ENCODE measurements at regions not wholly inside any gene's neighbourhood (a gene's known extent, or its start where the extent isn't known, plus 50 kb on each side); places are given as distances from the start of the nearest gene placed in this dataset.

DNA sequence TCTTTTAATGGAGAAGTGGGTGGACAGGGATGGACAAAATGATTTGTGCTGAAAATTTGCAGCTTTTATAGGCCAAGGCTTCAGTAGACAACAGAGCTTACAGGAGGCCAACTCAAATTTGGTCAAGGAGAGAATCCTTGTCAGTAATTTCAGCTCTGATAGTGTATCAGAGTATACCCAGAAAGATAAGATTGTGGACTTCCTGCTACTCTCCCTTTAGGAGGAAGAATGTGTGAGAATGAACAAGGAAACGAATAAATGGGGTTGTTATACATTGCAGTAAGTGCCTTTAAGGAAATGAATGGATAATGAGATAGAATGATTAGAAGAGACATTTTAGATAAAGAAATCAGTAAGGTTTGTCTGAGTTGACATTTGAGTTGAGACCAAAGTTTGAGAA is 519.9 kb downstream of the UTRN start:
- no peak overlapping the region for H2BK20ac ChIP-seq (ENCODE audit: low read depth, low read length, poor library complexity, severe bottlenecking)
- no peak overlapping the region for H2BK5ac ChIP-seq (ENCODE audit: insufficient read length, low read length)
- no peak overlapping the region for H2BK12ac ChIP-seq (ENCODE audit: insufficient read length, low read depth, low read length)
- H3K56ac ChIP-seq (ENCODE audit: insufficient read length, low read depth, low read length): no peak overlapping the region
- H3K23me2 ChIP-seq (ENCODE audit: insufficient read length, low read depth, low read length, poor library complexity, severe bottlenecking): no peaks in the 10 kb centered on the region
- WGBS (ENCODE audit: extremely low coverage, insufficient read length, low lambda C conversion rate): no CpG with 5 or more reads among the region's 1 CpG
- H3K14ac ChIP-seq (ENCODE audit: insufficient read depth, low read length): no peak overlapping the region
- no peak overlapping the region for H2AK5ac ChIP-seq (ENCODE audit: insufficient read length, low read length)
- no peaks in the 10 kb centered on the region for H3K27me3 ChIP-seq (ENCODE audit: insufficient read depth, low read length)
- H4K5ac ChIP-seq (ENCODE audit: insufficient read length, low read depth, low read length): no peak overlapping the region
- no peaks in the 10 kb centered on the region for H3K79me2 ChIP-seq (ENCODE audit: insufficient read depth, low read length)
- H3K27ac ChIP-seq (ENCODE audit: insufficient read length, low read depth, low read length): no peak overlapping the region
- Mint-ChIP-seq H3K9me3 (no peaks in the 10 kb centered on the region), H3K36me3 (ENCODE audit: insufficient read depth in 1 of 3, low read depth in 3 of 3) (peaks cover 0 to 10% (median 0%) of the 10 kb centered on the region in 3 experiments; a peak in 2 of 7 replicates), H3K4me3 (no peak overlapping the region), H3K4me1 (peaks cover 3 to 4% of the 10 kb centered on the region in 2 experiments; a peak in 1 of 4 replicates), H3K27ac (peak overlapping the region in 2 of 3 experiments; percentile 26 to 36; a peak in 5 of 7 replicates), H3K27me3 (ENCODE audit: low read depth) (no peaks in the 10 kb centered on the region)
- no peak overlapping the region for H4K91ac ChIP-seq (ENCODE audit: insufficient read length, low read depth, low read length)
- H2BK15ac ChIP-seq (ENCODE audit: low read depth, low read length): no peak overlapping the region
- no peak overlapping the region for H3K9ac ChIP-seq (ENCODE audit: extremely low read depth, insufficient read length, low read length)
- no peak overlapping the region for H2BK120ac ChIP-seq (ENCODE audit: low read depth, low read length, poor library complexity, severe bottlenecking)
- TF ChIP-seq, protein P1, sequence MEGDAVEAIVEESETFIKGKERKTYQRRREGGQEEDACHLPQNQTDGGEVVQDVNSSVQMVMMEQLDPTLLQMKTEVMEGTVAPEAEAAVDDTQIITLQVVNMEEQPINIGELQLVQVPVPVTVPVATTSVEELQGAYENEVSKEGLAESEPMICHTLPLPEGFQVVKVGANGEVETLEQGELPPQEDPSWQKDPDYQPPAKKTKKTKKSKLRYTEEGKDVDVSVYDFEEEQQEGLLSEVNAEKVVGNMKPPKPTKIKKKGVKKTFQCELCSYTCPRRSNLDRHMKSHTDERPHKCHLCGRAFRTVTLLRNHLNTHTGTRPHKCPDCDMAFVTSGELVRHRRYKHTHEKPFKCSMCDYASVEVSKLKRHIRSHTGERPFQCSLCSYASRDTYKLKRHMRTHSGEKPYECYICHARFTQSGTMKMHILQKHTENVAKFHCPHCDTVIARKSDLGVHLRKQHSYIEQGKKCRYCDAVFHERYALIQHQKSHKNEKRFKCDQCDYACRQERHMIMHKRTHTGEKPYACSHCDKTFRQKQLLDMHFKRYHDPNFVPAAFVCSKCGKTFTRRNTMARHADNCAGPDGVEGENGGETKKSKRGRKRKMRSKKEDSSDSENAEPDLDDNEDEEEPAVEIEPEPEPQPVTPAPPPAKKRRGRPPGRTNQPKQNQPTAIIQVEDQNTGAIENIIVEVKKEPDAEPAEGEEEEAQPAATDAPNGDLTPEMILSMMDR (conservative IDR thresholded peaks at IDR 0.05): no peak
- H4K8ac ChIP-seq (replicated peaks; ENCODE audit: insufficient read length, low read depth, low read length): no peak overlapping the region
- no peaks in the 10 kb centered on the region for H4K20me1 ChIP-seq (ENCODE audit: control insufficient read depth, insufficient read depth, insufficient read length)
- no peaks in the 10 kb centered on the region for H3K79me1 ChIP-seq (ENCODE audit: insufficient read depth, low read depth, low read length, poor library complexity, severe bottlenecking)
- H3K18ac ChIP-seq (ENCODE audit: insufficient read length, low read depth, low read length): no peak overlapping the region
- no peak overlapping the region for H3K4ac ChIP-seq (ENCODE audit: low read depth, low read length)
- no peak overlapping the region for H2AFZ ChIP-seq (ENCODE audit: low read length)
- H3K9me3 ChIP-seq (ENCODE audit: control insufficient read depth, low read depth, low read length): no peaks in the 10 kb centered on the region
- no peak overlapping the region for H3K23ac ChIP-seq (ENCODE audit: insufficient read length, low read depth, low read length)
- H3K4me2 ChIP-seq (ENCODE audit: insufficient read depth, insufficient read length, low read length): no peak overlapping the region
- no peak for DNase-seq
- H3K4me1 ChIP-seq (ENCODE audit: insufficient read depth, low read length): no peaks in the 10 kb centered on the region
- H3T11ph ChIP-seq (ENCODE audit: low read length): no peak overlapping the region

Data from H9 (cell line).